ENCODE measurements at regions not wholly inside any gene's neighbourhood (a gene's known extent, or its start where the extent isn't known, plus 50 kb on each side); places are given as distances from the start of the nearest gene placed in this dataset.

DNA sequence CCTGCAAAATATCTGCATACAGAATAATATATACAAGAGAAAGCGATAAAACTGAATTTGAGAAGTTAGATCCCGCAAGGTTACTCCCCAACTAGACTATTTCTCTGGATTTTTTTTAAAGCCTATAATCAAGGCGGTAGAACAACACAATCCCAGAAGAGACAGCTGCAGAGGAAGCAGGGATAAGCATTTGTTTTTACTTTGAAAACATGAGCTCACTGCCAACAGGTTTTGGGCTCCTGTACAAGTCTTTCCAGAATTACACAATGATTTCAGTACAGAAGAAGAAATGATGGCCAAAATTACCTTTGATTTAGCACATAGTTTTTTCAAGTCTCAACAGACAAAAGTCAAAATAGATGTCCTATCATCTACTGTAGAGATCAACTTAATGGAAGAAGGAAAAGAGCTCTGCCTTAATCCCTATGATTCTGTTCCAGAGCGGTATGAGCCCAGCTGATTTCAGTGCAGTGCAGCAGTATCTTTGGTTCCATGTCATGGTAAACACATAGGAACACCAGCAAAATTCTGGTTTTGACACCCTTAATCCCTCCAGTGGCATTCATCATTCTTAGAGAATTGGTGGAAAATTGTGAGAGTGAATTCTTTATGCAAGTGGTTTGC lies 304.3 kb downstream of the HDGFL1 start:
- Histone ChIP-seq H3K36me3 (no peaks in the 10 kb centered on the region), H3K4me1 (peaks cover 6% of the 10 kb centered on the region), H3K27ac (no peak overlapping the region), H3K27me3 (no peaks in the 10 kb centered on the region), H3K9me3 (no peaks in the 10 kb centered on the region), H3K4me3 (no peak overlapping the region)
- intact Hi-C loops (cut with DNase I) = no loop called here
- TF ChIP-seq, protein P1, sequence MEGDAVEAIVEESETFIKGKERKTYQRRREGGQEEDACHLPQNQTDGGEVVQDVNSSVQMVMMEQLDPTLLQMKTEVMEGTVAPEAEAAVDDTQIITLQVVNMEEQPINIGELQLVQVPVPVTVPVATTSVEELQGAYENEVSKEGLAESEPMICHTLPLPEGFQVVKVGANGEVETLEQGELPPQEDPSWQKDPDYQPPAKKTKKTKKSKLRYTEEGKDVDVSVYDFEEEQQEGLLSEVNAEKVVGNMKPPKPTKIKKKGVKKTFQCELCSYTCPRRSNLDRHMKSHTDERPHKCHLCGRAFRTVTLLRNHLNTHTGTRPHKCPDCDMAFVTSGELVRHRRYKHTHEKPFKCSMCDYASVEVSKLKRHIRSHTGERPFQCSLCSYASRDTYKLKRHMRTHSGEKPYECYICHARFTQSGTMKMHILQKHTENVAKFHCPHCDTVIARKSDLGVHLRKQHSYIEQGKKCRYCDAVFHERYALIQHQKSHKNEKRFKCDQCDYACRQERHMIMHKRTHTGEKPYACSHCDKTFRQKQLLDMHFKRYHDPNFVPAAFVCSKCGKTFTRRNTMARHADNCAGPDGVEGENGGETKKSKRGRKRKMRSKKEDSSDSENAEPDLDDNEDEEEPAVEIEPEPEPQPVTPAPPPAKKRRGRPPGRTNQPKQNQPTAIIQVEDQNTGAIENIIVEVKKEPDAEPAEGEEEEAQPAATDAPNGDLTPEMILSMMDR (IDR thresholded peaks at IDR 0.05) = no peak
- no peak for ATAC-seq
- DNase-seq = no peak

DNA sequence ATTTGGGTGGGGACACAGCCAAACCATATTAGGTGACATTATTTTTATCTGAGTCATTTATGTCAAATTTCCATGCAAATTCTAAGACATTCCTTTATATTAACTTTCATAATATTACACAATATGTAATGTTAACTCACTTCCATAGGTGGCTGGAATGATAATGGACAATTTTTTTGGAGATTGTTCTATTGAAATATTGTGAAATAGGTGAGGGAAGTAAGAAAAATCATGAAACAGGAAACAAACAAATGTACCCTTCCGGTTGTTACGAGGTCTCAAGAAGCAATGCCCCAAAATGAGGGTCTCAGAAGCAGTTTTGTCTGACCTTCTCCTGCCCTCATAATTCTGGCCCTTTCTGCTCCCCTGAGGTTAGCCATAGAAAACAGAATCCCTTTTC lies 306.5 kb downstream of the HDGFL1 start:
- TF ChIP-seq, protein P1 (IDR thresholded peaks at IDR 0.05) = no peak
- no peaks in the 10 kb centered on the region for H3K9me3 ChIP-seq
- intact Hi-C loops (cut with DNase I) = no loop called here
- no peak overlapping the region for H3K27ac ChIP-seq
- no peak for ATAC-seq
- H3K4me1 ChIP-seq = peaks cover 6% of the 10 kb centered on the region
- no peak for DNase-seq
- no peaks in the 10 kb centered on the region for H3K27me3 ChIP-seq
- H3K36me3 ChIP-seq = no peaks in the 10 kb centered on the region
- no peak overlapping the region for H3K4me3 ChIP-seq

DNA sequence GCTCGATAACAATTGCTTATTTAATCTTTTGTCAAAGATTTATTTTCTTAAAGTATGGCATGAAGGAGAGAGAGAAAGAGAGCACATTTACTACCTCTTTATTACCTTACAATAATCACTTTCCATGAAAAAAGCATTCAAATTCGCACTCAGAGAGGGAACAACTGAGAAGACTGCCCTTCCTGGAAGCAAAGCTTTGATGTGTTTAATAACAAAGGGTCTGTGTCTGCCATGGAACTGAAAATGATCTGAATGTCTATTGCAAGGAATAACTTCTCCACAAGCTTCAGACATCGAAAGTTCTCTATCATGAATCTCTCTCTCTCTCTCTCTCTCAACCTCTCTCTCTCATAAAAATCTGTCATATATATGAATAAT lies 308.9 kb downstream of the HDGFL1 start:
- DNase-seq (no peak), ATAC-seq (no peak)
- intact Hi-C loops (cut with DNase I) = no loop called here
- no peak overlapping the region for H3K27ac ChIP-seq
- H3K4me1 ChIP-seq = peaks cover 11% of the 10 kb centered on the region
- H3K36me3 ChIP-seq = no peaks in the 10 kb centered on the region
- no peaks in the 10 kb centered on the region for H3K9me3 ChIP-seq
- H3K4me3 ChIP-seq = no peak overlapping the region
- H3K27me3 ChIP-seq = no peaks in the 10 kb centered on the region
- TF ChIP-seq, protein P1 (IDR thresholded peaks at IDR 0.05) = no peak

DNA sequence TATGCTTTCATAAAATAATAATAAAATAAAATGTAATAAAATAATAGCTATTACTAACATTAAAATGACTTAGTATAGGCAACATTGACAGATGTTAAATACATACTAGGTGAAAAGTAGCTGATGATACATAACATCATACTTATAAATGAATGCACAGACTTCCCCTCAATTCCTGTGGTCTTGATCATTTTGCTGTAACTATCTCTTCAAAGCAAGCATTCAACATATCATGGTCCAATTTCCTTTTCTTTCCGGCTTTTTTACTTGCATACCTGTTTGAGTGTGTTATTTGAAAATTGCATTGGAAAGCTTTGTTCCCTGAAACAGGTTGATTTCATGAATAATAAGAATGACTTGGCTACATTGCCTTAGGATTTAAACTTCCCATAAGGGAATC lies 309.3 kb downstream of the HDGFL1 start:
- Histone ChIP-seq H3K27ac (no peak overlapping the region), H3K27me3 (no peaks in the 10 kb centered on the region), H3K36me3 (no peaks in the 10 kb centered on the region), H3K4me3 (no peak overlapping the region), H3K4me1 (peaks cover 8% of the 10 kb centered on the region), H3K9me3 (no peaks in the 10 kb centered on the region)
- TF ChIP-seq, protein P1 (IDR thresholded peaks at IDR 0.05) = no peak
- intact Hi-C loops (cut with DNase I) = no loop called here
- no peak for ATAC-seq
- DNase-seq = no peak

DNA sequence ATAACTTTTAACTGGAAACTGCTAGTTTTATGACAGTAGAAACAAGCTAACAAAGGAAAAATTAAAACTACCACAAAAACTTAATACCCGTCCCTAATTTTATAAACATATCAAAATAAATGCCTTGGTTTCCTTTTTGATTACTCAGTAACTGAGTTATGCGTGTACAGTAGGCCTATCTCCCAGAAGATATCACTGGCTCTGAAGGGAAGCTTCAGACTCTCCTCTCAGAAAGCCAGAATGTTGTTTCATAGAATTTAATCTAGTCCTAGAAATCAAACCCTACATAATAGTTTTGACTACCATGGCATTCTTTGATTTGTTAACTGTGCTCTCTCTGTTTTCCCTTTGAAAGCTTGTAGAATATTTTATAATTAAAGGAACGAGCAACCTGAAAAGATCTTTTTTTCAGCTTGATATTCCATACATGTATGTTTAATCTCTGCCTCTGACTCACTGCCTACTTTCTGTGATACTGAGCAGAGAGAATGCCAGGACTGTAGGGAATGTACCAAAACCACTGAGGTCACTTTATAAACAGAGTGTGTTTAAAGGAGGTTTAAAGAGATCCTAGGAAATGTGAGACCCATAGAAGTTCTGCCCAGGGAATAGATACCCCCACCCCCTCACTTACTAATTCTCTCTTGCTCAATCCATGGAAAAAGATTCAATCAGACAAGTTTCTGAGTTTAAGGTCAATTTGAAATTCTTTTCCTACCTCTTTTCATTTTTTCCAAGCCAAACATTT lies 311.5 kb downstream of the HDGFL1 start:
- no peaks in the 10 kb centered on the region for H3K9me3 ChIP-seq
- H3K36me3 ChIP-seq = no peaks in the 10 kb centered on the region
- TF ChIP-seq, protein P1 (IDR thresholded peaks at IDR 0.05) = no peak
- intact Hi-C loops (cut with DNase I) = no loop called here
- peak overlapping the region; percentile 34 for H3K27ac ChIP-seq
- no peak overlapping the region for H3K4me3 ChIP-seq
- H3K4me1 ChIP-seq = peaks cover 6% of the 10 kb centered on the region
- ATAC-seq (peak; percentile 76), DNase-seq (no peak)
- H3K27me3 ChIP-seq = no peaks in the 10 kb centered on the region
